ENCODE measurements at regions not wholly inside any gene's neighbourhood (a gene's known extent, or its start where the extent isn't known, plus 50 kb on each side); places are given as distances from the start of the nearest gene placed in this dataset.

DNA sequence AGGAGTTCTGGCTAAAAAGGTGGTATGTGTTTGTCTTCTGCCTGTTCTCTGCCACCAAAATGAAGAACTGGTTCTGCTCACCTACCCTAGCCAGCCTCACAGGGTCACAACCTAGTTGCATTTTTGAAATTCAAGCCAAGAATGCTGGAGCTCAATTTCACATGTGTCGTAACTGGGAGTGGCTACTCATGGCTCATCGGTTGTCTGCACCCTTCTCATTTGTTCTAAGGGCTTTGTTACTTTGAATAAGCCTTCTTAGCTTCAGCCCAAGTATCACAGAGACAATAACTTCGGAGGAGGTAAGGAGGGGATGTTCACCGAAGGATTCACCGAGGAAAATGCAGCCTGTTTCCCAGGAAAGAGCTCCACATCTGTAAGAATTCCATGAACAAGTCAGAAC is 134.3 kb upstream of the RARB start:
- H3K4me1 ChIP-seq (replicated peaks; ENCODE audit: insufficient read depth): 0 out of 2 replicates have a peak, but pooled peaks cover 4% of the 10 kb centered on the region
- H3K27me3 ChIP-seq (ENCODE audit: insufficient read depth, low read depth): no peaks in the 10 kb centered on the region
- ChIA-PET CTCF (no interaction called here), POLR2A (ENCODE audit: unreplicated experiment) (interaction anchor here (0.6 kb wide), 2 partner anchors 134 to 578 kb away, joined by 3 read pairs; partner anchors contain the start of gene RARB)
- H3K4me2 ChIP-seq: no peak overlapping the region
- intact Hi-C loops (cut with micrococcal nuclease; ENCODE audit: unreplicated experiment): loop anchor here (5.0 kb wide), 1 partner anchor 424 kb away; no protein-coding TSS in a partner anchor
- H3K9me2 ChIP-seq (ENCODE audit: insufficient read depth): no peaks in the 10 kb centered on the region
- H3K79me2 ChIP-seq (ENCODE audit: low read depth): no peaks in the 10 kb centered on the region
- no peaks in the 10 kb centered on the region for H4K20me1 ChIP-seq (ENCODE audit: insufficient read depth)
- H3K27ac ChIP-seq: no peak overlapping the region
- no peaks in the 10 kb centered on the region for H3F3A ChIP-seq (ENCODE audit: insufficient read depth, low read depth)
- peak; percentile 27 to 46 for DNase-seq
- no peak overlapping the region for H3K4me3 ChIP-seq
- no peak overlapping the region for H2AFZ ChIP-seq
- no peaks in the 10 kb centered on the region for H3K9me3 ChIP-seq (ENCODE audit: insufficient read depth, low read depth)
- no peaks in the 10 kb centered on the region for H3K36me3 ChIP-seq (ENCODE audit: low read depth)
- TF ChIP-seq, protein P1, sequence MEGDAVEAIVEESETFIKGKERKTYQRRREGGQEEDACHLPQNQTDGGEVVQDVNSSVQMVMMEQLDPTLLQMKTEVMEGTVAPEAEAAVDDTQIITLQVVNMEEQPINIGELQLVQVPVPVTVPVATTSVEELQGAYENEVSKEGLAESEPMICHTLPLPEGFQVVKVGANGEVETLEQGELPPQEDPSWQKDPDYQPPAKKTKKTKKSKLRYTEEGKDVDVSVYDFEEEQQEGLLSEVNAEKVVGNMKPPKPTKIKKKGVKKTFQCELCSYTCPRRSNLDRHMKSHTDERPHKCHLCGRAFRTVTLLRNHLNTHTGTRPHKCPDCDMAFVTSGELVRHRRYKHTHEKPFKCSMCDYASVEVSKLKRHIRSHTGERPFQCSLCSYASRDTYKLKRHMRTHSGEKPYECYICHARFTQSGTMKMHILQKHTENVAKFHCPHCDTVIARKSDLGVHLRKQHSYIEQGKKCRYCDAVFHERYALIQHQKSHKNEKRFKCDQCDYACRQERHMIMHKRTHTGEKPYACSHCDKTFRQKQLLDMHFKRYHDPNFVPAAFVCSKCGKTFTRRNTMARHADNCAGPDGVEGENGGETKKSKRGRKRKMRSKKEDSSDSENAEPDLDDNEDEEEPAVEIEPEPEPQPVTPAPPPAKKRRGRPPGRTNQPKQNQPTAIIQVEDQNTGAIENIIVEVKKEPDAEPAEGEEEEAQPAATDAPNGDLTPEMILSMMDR (conservative IDR thresholded peaks at IDR 0.05): no peak
- no peak for TF ChIP-seq EZH2 (IDR thresholded peaks at IDR 0.05; ENCODE audit: low read depth)
- BruUV-seq (replicated peaks): no TSS peak

DNA sequence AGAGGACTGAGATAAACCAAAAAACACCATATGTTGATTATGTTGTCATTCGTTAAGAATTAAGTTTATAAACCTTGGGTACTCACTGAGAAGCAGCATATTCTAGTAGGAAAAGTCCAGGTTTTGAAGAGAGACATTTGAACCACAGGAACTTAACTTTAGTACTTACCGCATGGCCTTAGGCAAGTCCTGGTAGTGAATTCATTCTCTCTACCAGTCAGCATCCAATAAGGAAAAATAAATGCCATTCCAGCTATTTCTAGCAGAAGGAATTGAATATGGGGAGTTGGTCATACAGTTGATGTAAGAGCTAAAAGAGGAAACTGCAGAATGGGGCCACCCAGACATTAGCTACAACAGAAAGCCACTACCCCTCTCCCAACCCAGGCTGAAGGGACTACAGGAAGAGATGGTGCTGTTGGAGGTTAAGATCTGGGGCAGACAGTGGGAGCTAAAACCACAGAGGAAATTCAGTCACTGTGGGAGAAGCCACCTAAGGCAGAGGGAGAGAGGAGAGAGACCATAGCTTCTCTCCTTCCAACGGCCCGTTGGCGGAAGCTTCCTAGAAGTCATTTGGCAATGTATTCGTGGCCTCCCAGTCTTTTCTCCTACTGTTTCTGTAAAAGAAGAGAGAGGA is 133.8 kb upstream of the RARB start:
- Histone ChIP-seq H4K20me1 (ENCODE audit: insufficient read depth) (no peaks in the 10 kb centered on the region), H3K27ac (no peak overlapping the region), H3K9me2 (ENCODE audit: insufficient read depth) (no peaks in the 10 kb centered on the region), H3F3A (ENCODE audit: insufficient read depth, low read depth) (no peaks in the 10 kb centered on the region), H3K27me3 (ENCODE audit: insufficient read depth, low read depth) (no peaks in the 10 kb centered on the region), H2AFZ (no peak overlapping the region), H3K79me2 (ENCODE audit: low read depth) (no peaks in the 10 kb centered on the region), H3K9me3 (ENCODE audit: insufficient read depth, low read depth) (no peaks in the 10 kb centered on the region), H3K4me1 (replicated peaks; ENCODE audit: insufficient read depth) (0 out of 2 replicates have a peak, but pooled peaks cover 4% of the 10 kb centered on the region), H3K36me3 (ENCODE audit: low read depth) (no peaks in the 10 kb centered on the region), H3K4me2 (no peak overlapping the region), H3K4me3 (no peak overlapping the region)
- no peak for DNase-seq
- ChIA-PET POLR2A (ENCODE audit: unreplicated experiment) (interaction anchor here (0.6 kb wide), 2 partner anchors 99 to 579 kb away, joined by 3 to 9 read pairs; no protein-coding TSS in a partner anchor), CTCF (no interaction called here)
- intact Hi-C loops (cut with micrococcal nuclease; ENCODE audit: unreplicated experiment): loop anchor here (5.0 kb wide), 1 partner anchor 423 kb away; no protein-coding TSS in a partner anchor
- TF ChIP-seq, protein P1 (conservative IDR thresholded peaks at IDR 0.05): no peak
- TF ChIP-seq EZH2 (IDR thresholded peaks at IDR 0.05; ENCODE audit: low read depth): no peak
- no TSS peak for BruUV-seq (replicated peaks)

DNA sequence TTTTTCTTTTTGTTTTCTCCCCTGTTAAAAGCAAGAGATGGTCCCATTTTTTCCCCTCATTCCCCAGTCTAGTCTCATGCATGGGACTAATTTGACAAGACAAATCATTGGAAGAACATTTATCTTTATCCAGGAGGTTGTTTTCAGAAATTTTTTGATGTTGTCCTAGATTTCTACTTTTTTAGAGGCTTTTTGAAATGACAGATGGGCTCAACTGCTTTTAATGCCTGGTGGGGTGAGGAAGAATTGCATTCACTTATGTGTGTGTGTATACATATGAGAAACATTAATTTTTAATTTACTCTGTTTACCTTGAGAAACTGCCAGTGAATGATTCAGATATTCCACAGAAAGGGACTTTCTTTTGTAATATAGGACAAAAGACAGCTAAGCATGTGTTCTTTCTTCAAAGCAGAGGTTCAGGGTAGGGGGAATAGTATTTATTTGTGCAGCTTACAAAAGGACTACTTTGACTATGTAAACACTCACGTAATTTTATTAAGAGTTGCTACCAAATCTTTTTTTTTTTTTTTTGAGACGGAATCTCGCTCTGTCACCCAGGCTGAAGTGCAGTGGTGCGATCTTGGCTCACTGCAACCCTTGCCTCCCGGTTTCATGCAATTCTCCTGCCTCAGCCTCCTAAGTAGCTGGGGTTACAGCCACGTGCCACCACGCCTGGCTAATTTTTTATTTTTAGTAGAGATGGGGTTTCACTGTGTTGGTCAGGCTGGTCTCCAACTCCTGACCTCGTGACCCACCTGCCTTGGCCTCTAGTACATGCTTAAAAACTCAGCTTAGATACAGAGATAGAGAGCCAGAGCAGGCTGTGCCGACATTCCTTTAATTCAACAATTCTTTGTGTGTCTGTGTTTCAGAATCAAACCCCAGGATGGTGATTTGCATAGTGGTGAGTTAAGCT is 130.1 kb upstream of the RARB start:
- H3K27ac ChIP-seq: no peak overlapping the region
- no peak overlapping the region for H3K4me3 ChIP-seq
- no peaks in the 10 kb centered on the region for H3F3A ChIP-seq (ENCODE audit: insufficient read depth, low read depth)
- H4K20me1 ChIP-seq (ENCODE audit: insufficient read depth): no peaks in the 10 kb centered on the region
- intact Hi-C loops (cut with micrococcal nuclease; ENCODE audit: unreplicated experiment): no loop called here
- no peaks in the 10 kb centered on the region for H3K27me3 ChIP-seq (ENCODE audit: insufficient read depth, low read depth)
- ChIA-PET POLR2A (ENCODE audit: unreplicated experiment) (no interaction called here), CTCF (no interaction called here)
- H3K4me2 ChIP-seq: no peak overlapping the region
- no TSS peak for BruUV-seq (replicated peaks)
- H3K4me1 ChIP-seq (replicated peaks; ENCODE audit: insufficient read depth): 0 out of 2 replicates have a peak, but pooled peaks cover 4% of the 10 kb centered on the region
- no peak overlapping the region for H2AFZ ChIP-seq
- H3K9me2 ChIP-seq (ENCODE audit: insufficient read depth): no peaks in the 10 kb centered on the region
- no peak for DNase-seq
- no peak for TF ChIP-seq EZH2 (IDR thresholded peaks at IDR 0.05; ENCODE audit: low read depth)
- TF ChIP-seq, protein P1 (conservative IDR thresholded peaks at IDR 0.05): no peak
- no peaks in the 10 kb centered on the region for H3K36me3 ChIP-seq (ENCODE audit: low read depth)
- no peaks in the 10 kb centered on the region for H3K9me3 ChIP-seq (ENCODE audit: insufficient read depth, low read depth)
- no peaks in the 10 kb centered on the region for H3K79me2 ChIP-seq (ENCODE audit: low read depth)

All from PC-9 (cell line).